Endothelial cell of umbilical vein (primary cell): ENCODE measurements at regions not wholly inside any gene's neighbourhood (a gene's known extent, or its start where the extent isn't known, plus 50 kb on each side); places are given as distances from the start of the nearest gene placed in this dataset.

ENCODE experiments used
- BruUV-seq: library from RNA; stranded (reverse); fragments of 400-500 nt; replicated peaks from 2 replicates; lab custom pipeline; 2021; lab: Mats Ljungman, UMichigan
- CTCF ChIA-PET: fragments of 300-600, 350-600 bp; sonication (Branson Sonifier 250); formaldehyde crosslinking; loops from one replicate; lab custom pipeline; 2021; ENCODE audit warnings: antibody characterized with exemption, inconsistent platforms; lab: Charles Lee
- POLR2A ChIA-PET: fragments of 300-600, 350-600 bp; sonication (Branson Sonifier 250); formaldehyde crosslinking; loops from one replicate; lab custom pipeline; 2021; ENCODE audit warnings: antibody characterized with exemption, inconsistent platforms; lab: Charles Lee
- DNase-seq: peaks from one replicate; pipeline ENCODE4 v3.0.0-alpha.2; 2011; ENCODE audit warnings: low read depth, low spot score
- FAIRE-seq: peaks from 2 replicates; lab custom pipeline; 2011; peaks lifted over from hg19 to GRCh38; lab: Jason Lieb, UNC
- H2AFZ ChIP-seq: 2 replicates; pipeline ENCODE4 v1.6.0; 2012; ENCODE audit warnings: low read depth, low read length, control low read depth, inconsistent platforms
- H3K27ac ChIP-seq: 2 replicates; pipeline ENCODE4 v1.5.1; 2011; ENCODE audit warnings: low read depth, mild to moderate bottlenecking, control low read depth, low read length, moderate library complexity; ENCODE audit not compliant: insufficient read depth
- H3K27me3 ChIP-seq, 2 experiments: 2 replicates each; pipeline versions ENCODE4 v1.6.0 to v1.6.1; 2011; ENCODE audit warnings: low read length in 2 of 2, mixed read lengths in 1 of 2; ENCODE audit not compliant: control insufficient read depth in 2 of 2, insufficient read depth in 2 of 2
- H3K36me3 ChIP-seq, 2 experiments: 2 replicates in 1 of 2; 3 replicates in 1 of 2; pipeline ENCODE4 v1.5.1; 2011; ENCODE audit warnings: low read length in 2 of 2, mild to moderate bottlenecking in 1 of 2, moderate library complexity in 1 of 2; ENCODE audit not compliant: control insufficient read depth in 2 of 2, insufficient read depth in 2 of 2; ENCODE audit errors: extremely low read depth in 1 of 2
- H3K4me1 ChIP-seq: 3 replicates; pipeline ENCODE4 v1.5.1; 2011; ENCODE audit warnings: mild to moderate bottlenecking, low read length; ENCODE audit not compliant: control insufficient read depth, insufficient read depth; ENCODE audit errors: extremely low read depth
- H3K4me2 ChIP-seq: 2 replicates; pipeline ENCODE4 v1.6.1; 2011; ENCODE audit warnings: low read length, control low read depth, mixed read lengths; ENCODE audit not compliant: insufficient read depth
- H3K4me3 ChIP-seq, 3 experiments: fragments of 200-600 bp in 1 of 3; sonication (generic), shearing (Covaris generic) in 1 of 3; replicated peaks in 1 of 3; 2 replicates each; pipeline ENCODE4 v1.5.1; 2011 to 2016; ENCODE audit warnings: control low read depth in 3 of 3, low read length in 3 of 3, mild to moderate bottlenecking in 2 of 3, inconsistent platforms in 1 of 3, low read depth in 1 of 3, moderate library complexity in 1 of 3; ENCODE audit not compliant: insufficient read depth in 1 of 3
- H3K79me2 ChIP-seq: 2 replicates; pipeline ENCODE4 v1.6.0; 2012; ENCODE audit warnings: low read length, inconsistent platforms; ENCODE audit not compliant: control insufficient read depth, insufficient read depth
- H3K9ac ChIP-seq: replicated peaks from 2 replicates; pipeline ENCODE3; 2011; ENCODE audit warnings: low read length, control low read depth; ENCODE audit not compliant: insufficient read depth; ENCODE audit errors: extremely low read depth
- H3K9me1 ChIP-seq: replicated peaks from 3 replicates; pipeline ENCODE4 v1.6.0; 2011; ENCODE audit warnings: mild to moderate bottlenecking, low read length; ENCODE audit not compliant: control insufficient read depth, insufficient read depth; ENCODE audit errors: extremely low read depth
- H3K9me3 ChIP-seq: replicated peaks from 2 replicates; pipeline ENCODE4 v1.5.1; 2012; ENCODE audit warnings: low read length, inconsistent platforms; ENCODE audit not compliant: control insufficient read depth, insufficient read depth
- H4K20me1 ChIP-seq: replicated peaks from 2 replicates; pipeline ENCODE3; 2011; ENCODE audit warnings: mild to moderate bottlenecking, low read length; ENCODE audit not compliant: control insufficient read depth, insufficient read depth; ENCODE audit errors: extremely low read depth
- EZH2 ChIP-seq: IDR thresholded peaks from 2 replicates; pipeline ENCODE4 v1.6.1; 2012; ENCODE audit warnings: borderline replicate concordance, low read depth, mild to moderate bottlenecking, moderate library complexity, low read length, inconsistent platforms; ENCODE audit not compliant: severe bottlenecking
- FOS ChIP-seq: IDR thresholded peaks from 2 replicates; pipeline ENCODE4 v1.6.1; 2011; ENCODE audit warnings: mild to moderate bottlenecking, low read length, moderate library complexity, borderline replicate concordance; ENCODE audit not compliant: insufficient read depth
- GATA2 ChIP-seq: IDR thresholded peaks from 2 replicates; pipeline ENCODE4 v1.7.0; 2011; ENCODE audit warnings: low read depth, mild to moderate bottlenecking, moderate library complexity, mixed read lengths, low read length; ENCODE audit not compliant: insufficient read length, insufficient read depth
- JUN ChIP-seq: IDR thresholded peaks from 2 replicates; pipeline ENCODE4 v1.6.1; 2011; ENCODE audit warnings: borderline replicate concordance, low read depth; ENCODE audit not compliant: insufficient read length, insufficient read depth
- MYC ChIP-seq: IDR thresholded peaks from one replicate; pipeline ENCODE4 v1.6.1; 2011; ENCODE audit warnings: mild to moderate bottlenecking, low read depth, low read length
- POLR2A ChIP-seq: IDR thresholded peaks from 2 replicates; pipeline ENCODE4 v1.6.1; 2012; ENCODE audit warnings: low read depth, mild to moderate bottlenecking, control low read depth, low read length
- POLR2AphosphoS5 ChIP-seq: IDR thresholded peaks from 2 replicates; pipeline ENCODE4 v1.6.1; 2012; ENCODE audit warnings: low read depth, mild to moderate bottlenecking, control low read depth, low read length, moderate library complexity; ENCODE audit not compliant: insufficient read depth
- dilution Hi-C: fragments of 300-500 bp; cut with MboI; formaldehyde crosslinking; loops from one replicate; pipeline ENCODE4 v1.15.0; 2019; ENCODE audit warnings: low sequenced_read_pairs; ENCODE audit not compliant: extremely low pct_ligation_motif_present
- intact Hi-C: fragments of 100-400 bp; cut with micrococcal nuclease; formaldehyde crosslinking; loops from one replicate; pipeline ENCODE4 v1.10.0; 2022
- TF ChIP-seq, protein P1 (sequence below), 2 donors: IDR thresholded peaks; 1 replicate in 1 of 2; 2 replicates in 1 of 2; pipeline ENCODE4 v1.5.1; 2011; ENCODE audit warnings: low read length in 2 of 2, mild to moderate bottlenecking in 2 of 2, moderate library complexity in 2 of 2, control low read depth in 1 of 2, inconsistent platforms in 1 of 2, low read depth in 1 of 2; ENCODE audit not compliant: insufficient read depth in 1 of 2; ENCODE audit errors: extremely low read depth in 1 of 2
- TF ChIP-seq, protein P2 (sequence below): IDR thresholded peaks from 2 replicates; pipeline ENCODE4 v1.6.1; 2011; ENCODE audit not compliant: insufficient read depth, insufficient read length

GRCh38 chr16:79361132-79361751 is 239.3 kb downstream of the MAF start:
- H3K4me1 ChIP-seq: no peaks in the 10 kb centered on the region
- H3K4me2 ChIP-seq: no peak overlapping the region
- H3K9me1 ChIP-seq: no peaks in the 10 kb centered on the region
- H3K27ac ChIP-seq: no peak overlapping the region
- TF ChIP-seq EZH2 (no peak), MYC (no peak), FOS (no peak), POLR2A (no peak), GATA2 (no peak), POLR2AphosphoS5 (no peak), JUN (no peak)
- TF ChIP-seq, protein P1, sequence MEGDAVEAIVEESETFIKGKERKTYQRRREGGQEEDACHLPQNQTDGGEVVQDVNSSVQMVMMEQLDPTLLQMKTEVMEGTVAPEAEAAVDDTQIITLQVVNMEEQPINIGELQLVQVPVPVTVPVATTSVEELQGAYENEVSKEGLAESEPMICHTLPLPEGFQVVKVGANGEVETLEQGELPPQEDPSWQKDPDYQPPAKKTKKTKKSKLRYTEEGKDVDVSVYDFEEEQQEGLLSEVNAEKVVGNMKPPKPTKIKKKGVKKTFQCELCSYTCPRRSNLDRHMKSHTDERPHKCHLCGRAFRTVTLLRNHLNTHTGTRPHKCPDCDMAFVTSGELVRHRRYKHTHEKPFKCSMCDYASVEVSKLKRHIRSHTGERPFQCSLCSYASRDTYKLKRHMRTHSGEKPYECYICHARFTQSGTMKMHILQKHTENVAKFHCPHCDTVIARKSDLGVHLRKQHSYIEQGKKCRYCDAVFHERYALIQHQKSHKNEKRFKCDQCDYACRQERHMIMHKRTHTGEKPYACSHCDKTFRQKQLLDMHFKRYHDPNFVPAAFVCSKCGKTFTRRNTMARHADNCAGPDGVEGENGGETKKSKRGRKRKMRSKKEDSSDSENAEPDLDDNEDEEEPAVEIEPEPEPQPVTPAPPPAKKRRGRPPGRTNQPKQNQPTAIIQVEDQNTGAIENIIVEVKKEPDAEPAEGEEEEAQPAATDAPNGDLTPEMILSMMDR (IDR thresholded peaks at IDR 0.05; ENCODE audit: extremely low read depth in 1 of 2, insufficient read depth in 1 of 2, low read depth in 1 of 2, low read length in 2 of 2): no peak
- TF ChIP-seq, protein P2, sequence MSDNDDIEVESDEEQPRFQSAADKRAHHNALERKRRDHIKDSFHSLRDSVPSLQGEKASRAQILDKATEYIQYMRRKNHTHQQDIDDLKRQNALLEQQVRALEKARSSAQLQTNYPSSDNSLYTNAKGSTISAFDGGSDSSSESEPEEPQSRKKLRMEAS: no peak
- H3K9me3 ChIP-seq: peaks cover 5% of the 10 kb centered on the region
- no peaks in the 10 kb centered on the region for H3K79me2 ChIP-seq
- intact Hi-C loops (no loop called here), dilution Hi-C loops (no loop called here)
- BruUV-seq: no TSS peak
- H3K36me3 ChIP-seq: no peaks in the 10 kb centered on the region
- no peak for DNase-seq
- ChIA-PET POLR2A (no interaction called here), CTCF (no interaction called here)
- no peaks in the 10 kb centered on the region for H3K27me3 ChIP-seq
- H3K9ac ChIP-seq: no peak overlapping the region
- H4K20me1 ChIP-seq: no peaks in the 10 kb centered on the region
- no peak overlapping the region for H2AFZ ChIP-seq
- no peak for FAIRE-seq
- H3K4me3 ChIP-seq: no peak overlapping the region
